VCaP (cell line): ENCODE measurements at regions not wholly inside any gene's neighbourhood (a gene's known extent, or its start where the extent isn't known, plus 50 kb on each side); places are given as distances from the start of the nearest gene placed in this dataset.

Experiments
- H3K27ac ChIP-seq: fragments of 450-650 bp; 2 replicates; pipeline ENCODE4 v1.5.1; 2017
- CTCF ChIP-seq: fragments of 450-650 bp; conservative IDR thresholded peaks from 2 replicates; pipeline ENCODE4 v1.5.1; 2017; ENCODE audit warnings: mild to moderate bottlenecking, moderate library complexity

GRCh38 chr22:22150457-22150856 lies 94.1 kb upstream of the VPREB1 start:
- H3K27ac ChIP-seq = no peak overlapping the region
- TF ChIP-seq CTCF = no peak

GRCh38 chr22:22148905-22149304 lies 95.7 kb upstream of the VPREB1 start:
- no peak for TF ChIP-seq CTCF
- H3K27ac ChIP-seq = no peak overlapping the region

DNA sequence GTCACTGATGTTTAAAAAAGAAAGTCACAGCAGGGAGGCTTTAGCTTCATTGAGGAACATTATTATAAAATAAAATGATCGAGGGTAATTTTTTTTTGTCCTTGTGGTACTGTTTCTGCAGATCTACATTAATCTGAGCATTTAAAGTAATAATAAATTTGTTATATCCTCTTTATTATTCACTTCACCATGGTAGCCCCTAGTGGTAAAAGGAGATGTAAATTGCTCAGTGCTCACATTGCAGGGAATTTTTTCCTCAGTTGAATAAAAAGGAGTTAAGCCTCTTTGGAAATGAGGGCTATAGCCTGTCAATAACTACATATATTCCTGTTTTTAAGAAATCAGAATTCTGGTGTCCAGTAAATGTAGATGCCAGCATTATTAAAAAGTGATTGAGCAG lies 99.7 kb upstream of the VPREB1 start:
- TF ChIP-seq CTCF = peak; percentile 32; the same call in 1 of the 2 replicates
- H3K27ac ChIP-seq = no peak overlapping the region

DNA sequence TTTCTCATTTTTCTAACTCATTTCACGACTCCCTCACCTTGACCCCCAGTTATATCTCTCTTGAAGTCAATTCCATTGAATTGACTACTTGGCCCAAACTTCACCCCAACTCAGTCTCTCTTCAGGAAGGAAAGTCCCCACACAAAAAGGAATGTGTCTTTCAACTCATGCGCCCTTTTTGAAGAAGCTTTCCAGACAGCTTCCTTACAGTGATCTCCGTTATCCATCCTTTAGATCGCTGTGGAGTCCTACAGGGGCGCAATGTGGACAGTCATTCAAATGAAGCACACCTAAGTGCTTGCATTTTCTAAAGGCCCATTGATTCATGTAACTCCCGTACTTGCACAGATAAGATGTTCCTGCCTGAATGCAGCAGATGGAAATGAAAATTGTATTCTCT lies 101.1 kb upstream of the VPREB1 start:
- TF ChIP-seq CTCF = no peak
- no peak overlapping the region for H3K27ac ChIP-seq

DNA sequence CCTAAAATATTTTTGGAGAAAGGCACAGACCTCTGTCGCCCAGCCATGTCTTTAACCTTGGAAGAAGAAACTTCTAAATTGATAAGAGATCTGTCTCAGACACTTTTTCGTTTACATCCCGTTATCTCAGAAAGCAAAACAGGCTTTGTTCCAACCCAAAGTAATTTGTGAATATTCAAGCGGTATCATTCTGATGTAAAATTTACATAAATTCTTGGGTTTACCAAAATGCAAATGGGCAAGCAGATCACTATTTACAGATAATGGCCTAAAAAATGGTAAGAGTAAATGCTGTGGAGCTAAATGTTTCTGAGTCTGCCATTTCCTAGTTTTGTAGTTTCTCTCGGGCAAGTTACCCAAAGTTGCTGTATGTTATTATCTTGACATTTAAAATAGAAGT lies 101.9 kb upstream of the VPREB1 start:
- TF ChIP-seq CTCF = no peak
- no peak overlapping the region for H3K27ac ChIP-seq

- TF ChIP-seq CTCF = no peak
- no peak overlapping the region for H3K27ac ChIP-seq
Observed at GRCh38 chr22:22141771-22142591, 102.6 kb upstream of the VPREB1 start.

GRCh38 chr22:22141031-22141430 lies 103.6 kb upstream of the VPREB1 start:
- TF ChIP-seq CTCF = no peak
- no peak overlapping the region for H3K27ac ChIP-seq
